ENCODE measurements at regions not wholly inside any gene's neighbourhood (a gene's known extent, or its start where the extent isn't known, plus 50 kb on each side); places are given as distances from the start of the nearest gene placed in this dataset.
"Not testable (repeated sequence)": the region's sequence is repeated elsewhere in the genome, so short reads cannot be mapped to it uniquely, and the experiment has no call there.

DNA sequence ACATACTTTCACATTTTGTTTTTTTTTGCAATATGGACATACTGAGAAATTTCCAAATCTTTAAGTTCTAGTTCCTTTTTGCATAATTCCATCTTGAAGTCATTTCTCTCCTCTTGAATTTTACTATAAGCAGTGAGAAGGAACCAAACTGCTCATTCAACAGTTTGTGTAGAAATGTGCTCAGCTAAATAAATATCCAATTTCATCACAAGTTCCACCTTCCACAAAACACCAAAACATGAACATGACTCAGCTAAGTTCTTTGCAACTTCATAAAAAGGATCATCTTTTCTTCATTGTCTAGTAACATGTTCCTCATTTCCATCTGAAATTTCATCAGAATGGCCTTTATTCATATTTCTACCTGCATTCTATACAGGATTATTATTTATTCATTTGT, 77.3 kb upstream of the FGF13 start:
- no peak overlapping the region for H2BK5ac ChIP-seq (ENCODE audit: insufficient read length, low read length)
- Mint-ChIP-seq H3K9me3 (peaks cover 3 to 45% of the 10 kb centered on the region in 2 experiments), H3K4me1 (no peaks in the 10 kb centered on the region), H3K36me3 (ENCODE audit: insufficient read depth in 1 of 3, low read depth in 3 of 3) (peaks cover 2 to 5% (median 3%) of the 10 kb centered on the region in 3 experiments; a peak in 3 of 7 replicates), H3K27ac (no peak overlapping the region), H3K4me3 (no peak overlapping the region), H3K27me3 (ENCODE audit: low read depth) (no peaks in the 10 kb centered on the region)
- no peaks in the 10 kb centered on the region for H3K4me1 ChIP-seq (ENCODE audit: insufficient read depth, low read length)
- no peaks in the 10 kb centered on the region for H3K79me2 ChIP-seq (ENCODE audit: insufficient read depth, low read length)
- H3K23me2 ChIP-seq (ENCODE audit: insufficient read length, low read depth, low read length, poor library complexity, severe bottlenecking) = no peaks in the 10 kb centered on the region
- no peaks in the 10 kb centered on the region for H3K79me1 ChIP-seq (ENCODE audit: insufficient read depth, low read depth, low read length, poor library complexity, severe bottlenecking)
- no peak overlapping the region for H3T11ph ChIP-seq (ENCODE audit: low read length)
- TF ChIP-seq, protein P1, sequence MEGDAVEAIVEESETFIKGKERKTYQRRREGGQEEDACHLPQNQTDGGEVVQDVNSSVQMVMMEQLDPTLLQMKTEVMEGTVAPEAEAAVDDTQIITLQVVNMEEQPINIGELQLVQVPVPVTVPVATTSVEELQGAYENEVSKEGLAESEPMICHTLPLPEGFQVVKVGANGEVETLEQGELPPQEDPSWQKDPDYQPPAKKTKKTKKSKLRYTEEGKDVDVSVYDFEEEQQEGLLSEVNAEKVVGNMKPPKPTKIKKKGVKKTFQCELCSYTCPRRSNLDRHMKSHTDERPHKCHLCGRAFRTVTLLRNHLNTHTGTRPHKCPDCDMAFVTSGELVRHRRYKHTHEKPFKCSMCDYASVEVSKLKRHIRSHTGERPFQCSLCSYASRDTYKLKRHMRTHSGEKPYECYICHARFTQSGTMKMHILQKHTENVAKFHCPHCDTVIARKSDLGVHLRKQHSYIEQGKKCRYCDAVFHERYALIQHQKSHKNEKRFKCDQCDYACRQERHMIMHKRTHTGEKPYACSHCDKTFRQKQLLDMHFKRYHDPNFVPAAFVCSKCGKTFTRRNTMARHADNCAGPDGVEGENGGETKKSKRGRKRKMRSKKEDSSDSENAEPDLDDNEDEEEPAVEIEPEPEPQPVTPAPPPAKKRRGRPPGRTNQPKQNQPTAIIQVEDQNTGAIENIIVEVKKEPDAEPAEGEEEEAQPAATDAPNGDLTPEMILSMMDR (conservative IDR thresholded peaks at IDR 0.05) = no peak
- no peak overlapping the region for H2BK20ac ChIP-seq (ENCODE audit: low read depth, low read length, poor library complexity, severe bottlenecking)
- H3K56ac ChIP-seq (ENCODE audit: insufficient read length, low read depth, low read length) = no peak overlapping the region
- H3K9me3 ChIP-seq (ENCODE audit: control insufficient read depth, low read depth, low read length) = no peaks in the 10 kb centered on the region
- H2BK120ac ChIP-seq (ENCODE audit: low read depth, low read length, poor library complexity, severe bottlenecking) = no peak overlapping the region
- H4K91ac ChIP-seq (ENCODE audit: insufficient read length, low read depth, low read length) = no peak overlapping the region
- H3K4ac ChIP-seq (ENCODE audit: low read depth, low read length) = no peak overlapping the region
- DNase-seq = no peak
- no peak overlapping the region for H2AFZ ChIP-seq (ENCODE audit: low read length)
- no peak overlapping the region for H3K9ac ChIP-seq (ENCODE audit: extremely low read depth, insufficient read length, low read length)
- H2BK12ac ChIP-seq (ENCODE audit: insufficient read length, low read depth, low read length) = no peak overlapping the region
- H3K4me2 ChIP-seq (ENCODE audit: insufficient read depth, insufficient read length, low read length) = no peak overlapping the region
- no peak overlapping the region for H3K18ac ChIP-seq (ENCODE audit: insufficient read length, low read depth, low read length)
- no peak overlapping the region for H3K27ac ChIP-seq (ENCODE audit: insufficient read length, low read depth, low read length)
- no peak overlapping the region for H3K14ac ChIP-seq (ENCODE audit: insufficient read depth, low read length)
- no peak overlapping the region for H4K8ac ChIP-seq (replicated peaks; ENCODE audit: insufficient read length, low read depth, low read length)
- H3K27me3 ChIP-seq (ENCODE audit: insufficient read depth, low read length) = no peaks in the 10 kb centered on the region
- no peak overlapping the region for H3K23ac ChIP-seq (ENCODE audit: insufficient read length, low read depth, low read length)
- H4K20me1 ChIP-seq (ENCODE audit: control insufficient read depth, insufficient read depth, insufficient read length) = no peaks in the 10 kb centered on the region
- H4K5ac ChIP-seq (ENCODE audit: insufficient read length, low read depth, low read length) = no peak overlapping the region
- no peak overlapping the region for H2BK15ac ChIP-seq (ENCODE audit: low read depth, low read length)
- no peak overlapping the region for H2AK5ac ChIP-seq (ENCODE audit: insufficient read length, low read length)

DNA sequence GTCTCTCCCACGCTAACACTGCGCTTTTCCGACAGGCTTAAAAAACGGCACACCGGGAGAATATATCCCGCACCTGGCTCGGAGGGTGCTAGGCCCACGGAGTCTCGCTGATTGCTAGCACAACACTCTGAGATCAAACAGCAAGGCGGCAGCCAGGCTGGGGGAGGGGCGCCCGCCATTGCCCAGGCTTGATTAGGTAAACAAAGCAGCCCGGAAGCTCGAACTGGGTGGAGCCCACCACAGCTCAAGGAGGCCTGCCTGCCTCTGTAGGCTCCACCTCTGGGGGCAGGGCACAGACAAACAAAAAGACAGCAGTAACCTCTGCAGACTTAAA, 67.0 kb upstream of the FGF13 start:
- peak overlapping the region in 2 of 3 experiments; percentile 53 to 96; a peak in 3 of 7 replicates for H3K27ac Mint-ChIP-seq
- not testable (repeated sequence) for H4K8ac ChIP-seq (replicated peaks; ENCODE audit: insufficient read length, low read depth, low read length); H3K14ac ChIP-seq (ENCODE audit: insufficient read depth, low read length)

More for the DNA sequence above, 67.0 kb upstream of the FGF13 start:
- not testable (repeated sequence) for H2AFZ ChIP-seq (ENCODE audit: low read length); H4K91ac ChIP-seq (ENCODE audit: insufficient read length, low read depth, low read length); H3K36me3 Mint-ChIP-seq (ENCODE audit: insufficient read depth in 1 of 3, low read depth in 3 of 3); H2BK5ac ChIP-seq (ENCODE audit: insufficient read length, low read length); H3K23me2 ChIP-seq (ENCODE audit: insufficient read length, low read depth, low read length, poor library complexity, severe bottlenecking); H2AK5ac ChIP-seq (ENCODE audit: insufficient read length, low read length); H4K5ac ChIP-seq (ENCODE audit: insufficient read length, low read depth, low read length); H3K4ac ChIP-seq (ENCODE audit: low read depth, low read length); H3K4me1 ChIP-seq (ENCODE audit: insufficient read depth, low read length); H4K20me1 ChIP-seq (ENCODE audit: control insufficient read depth, insufficient read depth, insufficient read length); H2BK12ac ChIP-seq (ENCODE audit: insufficient read length, low read depth, low read length); H3K4me2 ChIP-seq (ENCODE audit: insufficient read depth, insufficient read length, low read length); H3K79me2 ChIP-seq (ENCODE audit: insufficient read depth, low read length); H2BK15ac ChIP-seq (ENCODE audit: low read depth, low read length); H3K18ac ChIP-seq (ENCODE audit: insufficient read length, low read depth, low read length); H3K27me3 ChIP-seq (ENCODE audit: insufficient read depth, low read length); H2BK20ac ChIP-seq (ENCODE audit: low read depth, low read length, poor library complexity, severe bottlenecking); H3K79me1 ChIP-seq (ENCODE audit: insufficient read depth, low read depth, low read length, poor library complexity, severe bottlenecking); H3K27ac ChIP-seq (ENCODE audit: insufficient read length, low read depth, low read length); H2BK120ac ChIP-seq (ENCODE audit: low read depth, low read length, poor library complexity, severe bottlenecking); H3K9me3 ChIP-seq (ENCODE audit: control insufficient read depth, low read depth, low read length); H3K9ac ChIP-seq (ENCODE audit: extremely low read depth, insufficient read length, low read length); H3K4me1 Mint-ChIP-seq; H3K27me3 Mint-ChIP-seq (ENCODE audit: low read depth); H3T11ph ChIP-seq (ENCODE audit: low read length); H3K23ac ChIP-seq (ENCODE audit: insufficient read length, low read depth, low read length); H3K56ac ChIP-seq (ENCODE audit: insufficient read length, low read depth, low read length)
- Mint-ChIP-seq H3K4me3 (peak overlapping the region in 1 of 2 experiments; percentile 26; a peak in 1 of 5 replicates), H3K9me3 (peaks cover 2 to 19% of the 10 kb centered on the region in 2 experiments; a peak in 4 of 5 replicates)
- no CpG with 5 or more reads among the region's 14 CpGs for WGBS (ENCODE audit: extremely low coverage, insufficient read length, low lambda C conversion rate)
- peak; percentile 45 for DNase-seq
